CD4-positive, alpha-beta T cell (primary cell): ENCODE measurements at regions not wholly inside any gene's neighbourhood (a gene's known extent, or its start where the extent isn't known, plus 50 kb on each side); places are given as distances from the start of the nearest gene placed in this dataset.

Source experiments
- ATAC-seq: fragments of 200-7000 bp; cut with Tn5 transposase; one replicate; pipeline ENCODE4 v1.10.0; 2022; ENCODE audit warnings: mild to moderate bottlenecking; ENCODE audit not compliant: poor library complexity
- CTCF ChIA-PET: fragments of 350-600 bp; sonication (Branson Sonifier 250); formaldehyde crosslinking; loops from one replicate; lab custom pipeline; 2021; ENCODE audit warnings: antibody characterized with exemption, inconsistent platforms; lab: Charles Lee
- POLR2A ChIA-PET: fragments of 350-600 bp; sonication (Branson Sonifier 250); formaldehyde crosslinking; loops from one replicate; lab custom pipeline; 2021; ENCODE audit warnings: antibody characterized with exemption, inconsistent platforms; lab: Charles Lee
- DNase-seq, 14 experiments: peaks; one replicate each; pipeline ENCODE4 v3.0.0-alpha.2; 2013 to 2020; ENCODE audit warnings: mixed read lengths in 2 of 14
- H3K27ac ChIP-seq, 2 donors: one replicate each; pipeline versions ENCODE4 v1.5.1 to v1.7.0; 2013; ENCODE audit warnings: low read length in 2 of 2, low read depth in 1 of 2, mild to moderate bottlenecking in 1 of 2
- H3K27me3 ChIP-seq, 2 experiments: 1 replicate in 1 of 2; 2 replicates in 1 of 2; pipeline versions ENCODE4 v1.6.1 to v1.7.0; 2013; ENCODE audit warnings: low read length in 2 of 2, control low read depth in 1 of 2, mild to moderate bottlenecking in 1 of 2, moderate library complexity in 1 of 2; ENCODE audit not compliant: insufficient read depth in 2 of 2, control insufficient read depth in 1 of 2
- H3K36me3 ChIP-seq: one replicate; pipeline ENCODE4 v1.6.1; 2013; ENCODE audit warnings: low read length, control low read depth; ENCODE audit not compliant: insufficient read depth
- H3K4me1 ChIP-seq: one replicate; pipeline ENCODE4 v1.6.1; 2013; ENCODE audit warnings: low read length, control low read depth; ENCODE audit not compliant: insufficient read depth
- H3K4me3 ChIP-seq: one replicate; pipeline ENCODE4 v1.5.1; 2013; ENCODE audit warnings: mild to moderate bottlenecking, low read length, moderate library complexity
- H3K9me3 ChIP-seq, 2 experiments: 1 replicate in 1 of 2; 2 replicates in 1 of 2; pipeline versions ENCODE4 v1.6.1 to v1.7.0; 2013; ENCODE audit warnings: low read length in 2 of 2, mild to moderate bottlenecking in 2 of 2, control low read depth in 1 of 2, moderate library complexity in 1 of 2; ENCODE audit not compliant: control insufficient read depth in 1 of 2, insufficient read depth in 1 of 2
- H3K27ac Mint-ChIP-seq: one replicate; pipeline ENCODE4 v1.8.0; 2020; ENCODE audit warnings: mixed read lengths
- H3K27me3 Mint-ChIP-seq: one replicate; pipeline ENCODE4 v1.8.0; 2021; ENCODE audit warnings: mixed read lengths
- H3K36me3 Mint-ChIP-seq: one replicate; pipeline ENCODE4 v1.8.0; 2021; ENCODE audit warnings: low read depth, mixed read lengths
- H3K4me1 Mint-ChIP-seq: one replicate; pipeline ENCODE4 v1.8.0; 2021; ENCODE audit warnings: low read depth, mixed read lengths
- H3K4me3 Mint-ChIP-seq: one replicate; pipeline ENCODE4 v1.8.0; 2020; ENCODE audit warnings: mild to moderate bottlenecking, mixed read lengths
- H3K9me3 Mint-ChIP-seq: one replicate; pipeline ENCODE4 v1.8.0; 2020; ENCODE audit warnings: mixed read lengths
- CTCF ChIP-seq: fragments of 200-600 bp; IDR thresholded peaks from one replicate; pipeline ENCODE4 v1.8.0; 2022; ENCODE audit warnings: antibody characterized with exemption, mild to moderate bottlenecking
- intact Hi-C, 2 experiments: fragments of 100-400 bp; cut with DNase I in 1 of 2; cut with micrococcal nuclease in 1 of 2; formaldehyde crosslinking; loops; one replicate each; pipeline versions ENCODE4 v1.15.1 to v1.9.0; 2023 to 2025; cut with DNase I, micrococcal nuclease

- Mint-ChIP-seq H3K4me3 (no peak overlapping the region), H3K36me3 (no peaks in the 10 kb centered on the region), H3K4me1 (no peaks in the 10 kb centered on the region), H3K27me3 (no peaks in the 10 kb centered on the region), H3K9me3 (peaks cover 7% of the 10 kb centered on the region), H3K27ac (no peak overlapping the region)
- ATAC-seq (no peak), DNase-seq (no peak)
- no peak overlapping the region for H3K4me3 ChIP-seq
- TF ChIP-seq CTCF, result no peak
- no peaks in the 10 kb centered on the region for H3K4me1 ChIP-seq
- ChIA-PET CTCF (no interaction called here), POLR2A (no interaction called here)
- H3K9me3 ChIP-seq, result no peaks in the 10 kb centered on the region
- no peak overlapping the region for H3K27ac ChIP-seq
- H3K36me3 ChIP-seq, result no peaks in the 10 kb centered on the region
- intact Hi-C loops, result no loop called here
- no peaks in the 10 kb centered on the region for H3K27me3 ChIP-seq
These were observed 868.7 kb upstream of the CHORDC1 start for GRCh38 chr11:91091563-91091962.

- H3K4me1 ChIP-seq, result no peaks in the 10 kb centered on the region
- no peak for ATAC-seq
- H3K36me3 ChIP-seq, result no peaks in the 10 kb centered on the region
- no peak overlapping the region for H3K4me3 ChIP-seq
- Mint-ChIP-seq H3K27me3 (no peaks in the 10 kb centered on the region), H3K4me3 (no peak overlapping the region), H3K27ac (no peak overlapping the region), H3K4me1 (no peaks in the 10 kb centered on the region), H3K36me3 (no peaks in the 10 kb centered on the region), H3K9me3 (peaks cover 11% of the 10 kb centered on the region)
- no peaks in the 10 kb centered on the region for H3K27me3 ChIP-seq
- intact Hi-C loops, result no loop called here
- TF ChIP-seq CTCF, result no peak
- H3K27ac ChIP-seq, result no peak overlapping the region
- ChIA-PET CTCF (no interaction called here), POLR2A (no interaction called here)
- no peaks in the 10 kb centered on the region for H3K9me3 ChIP-seq
- no peak for DNase-seq
These were observed 863.2 kb upstream of the CHORDC1 start for GRCh38 chr11:91086028-91086427.

- H3K27me3 Mint-ChIP-seq, result no peaks in the 10 kb centered on the region
These were observed 859.4 kb upstream of the CHORDC1 start for GRCh38 chr11:91082255-91082654.

More at GRCh38 chr11:91082255-91082654, 859.4 kb upstream of the CHORDC1 start:
- no peaks in the 10 kb centered on the region for H3K4me1 Mint-ChIP-seq
- H3K4me1 ChIP-seq, result no peaks in the 10 kb centered on the region
- H3K4me3 ChIP-seq, result no peak overlapping the region
- TF ChIP-seq CTCF, result no peak
- intact Hi-C loops, result no loop called here
- CTCF ChIA-PET, result no interaction called here
- H3K27ac Mint-ChIP-seq, result no peak overlapping the region
- H3K9me3 ChIP-seq, result peaks cover 0 to 4% of the 10 kb centered on the region in 2 experiments
- peaks cover 14% of the 10 kb centered on the region for H3K9me3 Mint-ChIP-seq
- no peaks in the 10 kb centered on the region for H3K36me3 Mint-ChIP-seq
- H3K27me3 ChIP-seq, result no peaks in the 10 kb centered on the region
- H3K4me3 Mint-ChIP-seq, result no peak overlapping the region
- POLR2A ChIA-PET, result no interaction called here
- ATAC-seq (no peak), DNase-seq (no peak)
- no peak overlapping the region for H3K27ac ChIP-seq
- no peaks in the 10 kb centered on the region for H3K36me3 ChIP-seq
